T-helper 1 cell treated with Interleukin-12 subunit alpha and Interleukin-12 subunit beta and Interleukin-4 antibody, amounts not matched to agents 30 ng/mL and 1 ng/mL, for 36 hours (primary cell): ENCODE measurements at regions not wholly inside any gene's neighbourhood (a gene's known extent, or its start where the extent isn't known, plus 50 kb on each side); places are given as distances from the start of the nearest gene placed in this dataset.
"Not testable (repeated sequence)": the region's sequence is repeated elsewhere in the genome, so short reads cannot be mapped to it uniquely, and the experiment has no call there.

Experiments used
- intact Hi-C: fragments of 100-400 bp; cut with micrococcal nuclease; formaldehyde crosslinking; loops from one replicate; pipeline ENCODE4 v1.15.1; 2024

DNA sequence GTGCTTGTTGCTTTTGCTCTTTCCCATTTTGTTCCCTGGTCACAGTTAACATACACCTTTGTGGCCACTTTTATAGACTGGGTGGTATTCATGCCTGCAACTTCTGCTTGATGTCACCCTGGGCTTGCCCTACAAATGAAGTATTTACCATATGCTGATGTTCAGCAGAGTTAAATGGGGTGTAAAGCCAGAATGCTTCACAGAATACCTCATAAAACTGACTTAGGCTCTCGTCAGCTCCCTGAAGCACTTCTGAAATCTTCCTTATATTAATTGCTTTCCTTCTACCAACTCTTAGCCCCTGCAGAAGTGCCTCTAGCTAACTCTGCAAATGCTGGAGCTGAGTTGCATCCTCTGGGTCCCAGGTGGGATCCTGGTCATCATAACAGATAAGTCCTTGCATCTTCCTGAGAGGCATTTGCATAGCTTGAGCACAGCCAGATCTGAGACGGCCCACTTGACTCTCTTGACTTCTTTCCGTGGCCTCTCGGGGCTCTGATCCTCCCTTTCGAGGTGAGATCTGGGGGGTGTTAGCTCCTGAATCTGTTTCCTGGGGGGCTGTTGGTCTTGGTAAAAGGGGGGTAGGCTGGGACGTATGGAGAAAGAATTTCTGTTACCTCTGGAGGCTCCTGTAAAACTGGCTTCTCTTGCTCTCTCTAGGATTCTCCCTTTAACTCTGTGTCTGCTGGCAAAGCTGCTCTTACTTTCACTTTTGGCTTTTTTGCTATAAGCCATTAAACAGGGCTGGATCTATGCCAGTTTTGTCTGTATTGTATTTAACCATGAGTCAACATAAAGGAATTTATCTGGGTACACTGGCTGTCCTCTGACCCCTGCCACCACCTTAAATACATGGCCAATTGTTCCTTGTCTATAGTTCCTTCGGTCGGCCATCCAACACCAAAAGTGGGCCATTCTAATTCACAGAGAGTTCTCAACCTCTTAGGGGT, 223.0 kb upstream of the SYNCRIP start:
- intact Hi-C loops: no loop called here

GRCh38 chr6:85864453-85865401, 222.0 kb upstream of the SYNCRIP start:
- intact Hi-C loops: no loop called here

- intact Hi-C loops: no loop called here
Observed at GRCh38 chr6:85856235-85856634, 213.5 kb upstream of the SYNCRIP start.

GRCh38 chr6:85838351-85839119, 195.8 kb upstream of the SYNCRIP start:
- intact Hi-C loops: not testable (repeated sequence)

DNA sequence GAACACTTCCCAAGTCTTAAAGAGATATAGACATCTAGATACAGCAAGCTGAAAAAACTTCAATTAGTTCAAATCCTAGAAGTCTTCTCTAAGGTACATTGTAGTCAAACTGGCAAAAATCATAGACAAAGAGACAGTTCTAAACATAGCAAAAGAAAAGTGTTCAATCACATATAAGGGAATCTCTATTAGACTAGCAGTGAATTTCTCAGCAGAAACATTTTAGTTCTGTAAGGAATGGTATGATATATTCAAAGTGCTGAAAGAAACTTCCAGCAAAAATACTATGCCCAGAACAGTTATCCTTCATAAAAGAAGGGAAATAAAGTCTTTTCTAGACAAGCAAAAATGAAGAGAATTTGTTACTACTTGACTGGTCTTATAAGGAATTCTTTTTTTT, 186.3 kb upstream of the SYNCRIP start:
- intact Hi-C loops: no loop called here

DNA sequence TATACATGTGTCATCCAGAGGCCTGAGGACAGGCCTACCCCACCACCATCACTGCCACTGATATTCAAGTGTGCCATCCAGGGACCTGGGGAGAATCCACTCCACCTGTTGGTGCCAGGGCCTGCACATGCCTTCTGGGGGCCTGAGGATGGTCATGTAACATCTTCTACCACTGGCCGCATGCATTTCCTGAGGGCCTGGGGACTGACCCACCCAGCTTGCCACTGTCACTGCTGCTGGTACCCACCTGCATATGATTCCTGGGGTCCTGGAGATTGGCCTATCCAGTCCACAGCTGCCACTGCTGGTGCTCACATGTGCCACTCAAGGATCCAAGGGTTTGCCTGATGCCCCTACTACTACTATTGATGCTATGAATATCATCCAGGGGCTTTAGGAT, 184.3 kb upstream of the SYNCRIP start:
- intact Hi-C loops: no loop called here

GRCh38 chr6:85824329-85824728, 181.6 kb upstream of the SYNCRIP start:
- intact Hi-C loops: no loop called here

DNA sequence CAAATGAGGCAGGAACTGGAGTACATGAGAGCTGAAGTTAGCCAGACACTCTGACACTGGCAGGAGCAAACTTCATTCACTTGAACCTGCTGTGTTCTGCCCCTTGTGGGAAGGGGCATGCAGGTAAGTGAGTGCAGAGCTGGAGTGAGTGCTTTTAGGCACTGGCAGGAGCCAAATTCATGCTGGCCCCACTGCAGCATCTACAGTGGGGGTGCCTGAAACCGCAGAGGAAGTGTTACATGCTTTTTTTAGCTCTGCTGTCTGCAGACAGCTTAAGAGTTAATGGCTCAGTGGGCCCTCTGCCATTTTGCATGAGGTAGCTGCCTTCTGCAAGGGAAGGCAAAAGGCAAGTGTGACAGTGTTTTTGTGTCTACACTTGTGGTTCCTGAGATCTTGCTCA, 167.9 kb upstream of the SYNCRIP start:
- intact Hi-C loops: no loop called here

GRCh38 chr6:85803721-85804120, 161.0 kb upstream of the SYNCRIP start:
- intact Hi-C loops: no loop called here

GRCh38 chr6:85802162-85802561, 159.5 kb upstream of the SYNCRIP start:
- intact Hi-C loops: no loop called here

GRCh38 chr6:85798931-85799652, 156.4 kb upstream of the SYNCRIP start:
- intact Hi-C loops: no loop called here

- intact Hi-C loops: no loop called here
Observed at GRCh38 chr6:85797993-85798392, 155.3 kb upstream of the SYNCRIP start.

DNA sequence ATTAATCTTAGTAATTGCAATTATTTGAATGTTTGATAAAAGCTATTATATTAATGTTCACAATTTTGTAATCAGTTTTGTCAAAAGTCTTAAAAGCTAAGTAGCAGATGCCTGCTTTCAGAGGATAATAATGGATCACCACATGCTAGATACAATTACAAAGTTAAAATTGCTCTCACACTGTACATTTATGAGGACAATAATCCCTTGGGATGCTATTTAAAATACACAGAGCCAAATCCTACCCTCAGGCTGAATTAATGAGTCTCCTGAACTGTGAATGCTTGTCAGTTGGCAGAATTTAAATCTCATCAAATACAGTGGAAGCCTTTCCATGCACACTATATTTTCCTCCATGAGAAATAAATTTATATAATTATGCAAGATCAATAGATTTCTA, 153.3 kb upstream of the SYNCRIP start:
- intact Hi-C loops: no loop called here

DNA sequence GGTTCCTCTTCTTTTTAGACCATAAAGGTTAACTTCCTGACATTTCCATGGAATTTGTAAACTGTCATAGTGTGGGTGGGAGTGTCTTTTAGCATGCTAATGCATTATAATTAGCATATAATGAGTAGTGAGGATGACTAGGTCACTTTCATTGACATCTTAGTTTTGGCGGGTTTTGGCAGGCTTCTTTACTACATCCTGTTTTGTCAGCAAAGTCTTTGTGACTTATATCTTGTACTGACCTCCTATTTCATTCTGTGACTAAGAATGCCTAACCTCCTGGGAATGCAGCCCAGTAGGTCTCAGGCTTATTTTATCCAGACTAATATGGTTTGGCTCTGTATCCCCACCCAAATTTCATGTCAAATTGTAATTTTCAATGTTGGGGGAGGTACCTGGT, 149.6 kb upstream of the SYNCRIP start:
- intact Hi-C loops: no loop called here

DNA sequence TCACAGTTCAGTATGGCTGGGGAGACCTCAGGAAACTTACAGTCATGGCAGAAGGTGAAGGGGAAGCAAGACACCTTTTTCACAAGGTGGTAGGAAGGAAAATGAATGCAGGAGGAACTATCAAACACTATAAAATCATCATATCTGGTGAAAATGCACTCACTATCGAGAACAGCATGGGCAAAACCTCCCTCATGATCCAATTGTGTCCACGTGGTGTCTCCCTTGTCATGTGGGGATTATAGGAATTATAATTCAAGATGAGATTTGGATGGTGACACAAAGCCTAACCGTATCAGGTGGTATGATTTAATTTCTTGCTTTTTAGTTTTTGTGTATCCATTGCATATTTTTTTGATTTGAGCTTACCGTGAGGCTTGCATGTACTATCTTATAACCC, 133.2 kb upstream of the SYNCRIP start:
- intact Hi-C loops: no loop called here

GRCh38 chr6:85772641-85773040, 130.0 kb upstream of the SYNCRIP start:
- intact Hi-C loops: no loop called here

GRCh38 chr6:85771925-85772430, 129.3 kb upstream of the SYNCRIP start:
- intact Hi-C loops: no loop called here

DNA sequence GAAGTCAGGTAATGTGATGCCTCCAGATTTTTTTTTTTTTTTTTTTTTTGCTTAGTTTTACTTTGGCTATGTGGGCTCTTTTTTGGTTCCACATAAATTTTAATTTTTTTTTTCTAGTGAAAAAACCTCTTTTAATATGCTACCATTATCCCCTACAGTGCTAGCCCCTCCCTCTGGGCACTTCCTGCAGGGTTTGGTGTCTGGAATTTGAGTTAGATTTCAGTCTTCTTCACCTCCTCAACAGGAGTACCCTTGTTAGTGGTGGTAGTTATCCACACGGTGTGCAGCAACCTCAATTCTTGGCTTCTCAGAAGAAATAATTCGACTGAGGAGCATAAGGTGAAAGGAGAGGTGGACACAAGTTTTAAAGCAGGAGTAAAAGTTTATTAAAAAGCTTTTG, 128.8 kb upstream of the SYNCRIP start:
- intact Hi-C loops: no loop called here

DNA sequence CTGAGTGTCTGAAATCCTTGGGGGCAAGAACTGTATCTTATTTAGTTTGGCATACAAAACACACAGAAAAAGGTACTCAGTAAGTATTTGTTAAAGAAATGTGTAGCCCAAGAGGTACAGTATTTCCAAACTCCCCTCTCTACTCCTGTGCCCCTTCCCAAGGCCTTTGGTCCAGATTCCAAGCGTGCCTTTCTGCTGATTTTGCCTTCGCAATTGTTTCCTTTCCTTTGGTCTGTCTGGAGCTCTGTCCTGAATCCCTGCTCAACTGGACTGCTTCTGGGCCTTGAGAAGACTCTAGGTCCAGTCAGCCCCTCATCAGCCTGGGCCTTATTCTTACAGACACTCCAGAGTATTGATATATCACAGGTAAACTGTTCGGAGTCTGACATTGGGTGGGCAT, 122.2 kb upstream of the SYNCRIP start:
- intact Hi-C loops: no loop called here

GRCh38 chr6:85756982-85757381, 114.3 kb upstream of the SYNCRIP start:
- intact Hi-C loops: no loop called here

DNA sequence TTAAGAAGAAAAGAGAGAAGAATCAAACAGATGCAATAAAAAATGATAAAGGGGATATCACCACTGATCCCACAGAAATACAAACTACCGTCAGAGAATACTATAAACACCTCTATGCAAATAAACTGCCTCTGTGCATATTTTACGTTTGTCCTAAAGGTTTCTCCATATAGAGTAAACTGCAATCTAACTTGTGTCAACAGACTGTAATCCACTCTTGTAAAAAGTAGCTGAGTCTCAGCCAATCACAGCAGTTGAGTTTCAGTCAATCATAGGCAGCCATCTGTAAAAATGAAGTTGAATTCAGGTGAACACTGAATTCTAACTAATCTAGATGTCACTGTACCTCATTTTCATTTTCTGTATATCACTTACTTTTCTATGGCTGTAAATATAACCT, 112.2 kb upstream of the SYNCRIP start:
- intact Hi-C loops: no loop called here
